ENCODE measurements at regions not wholly inside any gene's neighbourhood (a gene's known extent, or its start where the extent isn't known, plus 50 kb on each side); places are given as distances from the start of the nearest gene placed in this dataset.

- no peak for TF ChIP-seq GLIS3 (CRISPR knock-in tag; IDR thresholded peaks at IDR 0.05)
- no peak for TF ChIP-seq POU6F1 (CRISPR knock-in tag; IDR thresholded peaks at IDR 0.05; ENCODE audit: borderline replicate concordance, low read depth)
- TF ChIP-seq ZC3H10 (CRISPR knock-in tag; IDR thresholded peaks at IDR 0.05) = no peak
- no peak for TF ChIP-seq TOX (CRISPR knock-in tag; IDR thresholded peaks at IDR 0.05; ENCODE audit: borderline replicate concordance)
- no peak for TF ChIP-seq ZNF565 (CRISPR knock-in tag; conservative IDR thresholded peaks at IDR 0.05; ENCODE audit: low read depth)
Measured at GRCh38 chr10:64271508-64271907, 750.3 kb downstream of the REEP3 start (continued).

- no peak for ATAC-seq
- TF ChIP-seq, protein P1, sequence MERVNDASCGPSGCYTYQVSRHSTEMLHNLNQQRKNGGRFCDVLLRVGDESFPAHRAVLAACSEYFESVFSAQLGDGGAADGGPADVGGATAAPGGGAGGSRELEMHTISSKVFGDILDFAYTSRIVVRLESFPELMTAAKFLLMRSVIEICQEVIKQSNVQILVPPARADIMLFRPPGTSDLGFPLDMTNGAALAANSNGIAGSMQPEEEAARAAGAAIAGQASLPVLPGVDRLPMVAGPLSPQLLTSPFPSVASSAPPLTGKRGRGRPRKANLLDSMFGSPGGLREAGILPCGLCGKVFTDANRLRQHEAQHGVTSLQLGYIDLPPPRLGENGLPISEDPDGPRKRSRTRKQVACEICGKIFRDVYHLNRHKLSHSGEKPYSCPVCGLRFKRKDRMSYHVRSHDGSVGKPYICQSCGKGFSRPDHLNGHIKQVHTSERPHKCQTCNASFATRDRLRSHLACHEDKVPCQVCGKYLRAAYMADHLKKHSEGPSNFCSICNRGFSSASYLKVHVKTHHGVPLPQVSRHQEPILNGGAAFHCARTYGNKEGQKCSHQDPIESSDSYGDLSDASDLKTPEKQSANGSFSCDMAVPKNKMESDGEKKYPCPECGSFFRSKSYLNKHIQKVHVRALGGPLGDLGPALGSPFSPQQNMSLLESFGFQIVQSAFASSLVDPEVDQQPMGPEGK (CRISPR knock-in tag; IDR thresholded peaks at IDR 0.05; ENCODE audit: borderline replicate concordance) = no peak
- no peak for TF ChIP-seq ZNF8 (CRISPR knock-in tag; IDR thresholded peaks at IDR 0.05)
Measured at GRCh38 chr10:64271983-64272382, 750.8 kb downstream of the REEP3 start.

DNA sequence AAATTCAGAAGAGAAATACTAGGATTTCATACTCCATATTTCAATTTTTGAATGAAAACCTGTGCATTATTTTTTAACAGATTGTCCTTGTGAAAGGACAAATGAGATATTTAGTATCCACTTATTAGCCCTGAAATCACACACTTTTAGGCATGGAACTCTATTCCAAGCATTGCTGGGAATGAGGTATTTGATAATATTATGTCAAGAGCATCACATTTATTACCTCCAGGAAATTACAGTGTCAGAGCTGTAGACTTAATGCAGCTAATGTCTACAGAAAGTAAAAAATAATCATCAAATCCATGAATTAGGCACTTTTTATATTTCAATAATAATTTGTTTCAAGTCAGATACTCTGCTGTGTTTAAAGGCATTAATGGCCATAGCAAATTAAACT is 753.8 kb downstream of the REEP3 start:
- no peak for ATAC-seq
- TF ChIP-seq OSR1 (CRISPR knock-in tag; IDR thresholded peaks at IDR 0.05) = no peak
- no peak for TF ChIP-seq CSDC2 (CRISPR knock-in tag; IDR thresholded peaks at IDR 0.05)

DNA sequence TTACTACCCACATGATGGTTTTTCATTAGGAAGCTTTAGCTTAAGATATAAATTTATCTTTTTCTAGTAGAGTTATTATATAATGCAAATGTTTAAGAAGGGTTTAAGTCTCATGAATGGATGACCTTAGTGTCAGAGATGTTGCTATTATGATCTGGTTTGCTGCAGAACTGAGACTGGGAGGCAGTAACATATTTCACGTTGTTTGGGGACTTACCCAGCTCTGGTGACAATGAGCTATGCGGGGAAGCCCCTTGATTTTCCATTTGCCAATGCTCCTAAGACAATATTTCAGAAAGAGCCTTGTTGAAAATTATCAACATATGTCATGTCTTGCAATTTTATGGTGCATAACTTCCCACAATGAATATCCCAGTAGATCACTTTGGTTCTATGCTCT is 754.6 kb downstream of the REEP3 start:
- ATAC-seq = no peak
- no peak for TF ChIP-seq CREB5 (CRISPR knock-in tag; IDR thresholded peaks at IDR 0.05; ENCODE audit: low read depth)
- TF ChIP-seq ZNF70 (CRISPR knock-in tag; IDR thresholded peaks at IDR 0.05) = no peak
- TF ChIP-seq GLIS3 (CRISPR knock-in tag; IDR thresholded peaks at IDR 0.05) = no peak
- no peak for TF ChIP-seq RARB (CRISPR knock-in tag; IDR thresholded peaks at IDR 0.05)
- TF ChIP-seq ZFP3 (CRISPR knock-in tag; IDR thresholded peaks at IDR 0.05) = no peak
- TF ChIP-seq ESRRG (CRISPR knock-in tag; IDR thresholded peaks at IDR 0.05) = no peak
- TF ChIP-seq POU6F1 (CRISPR knock-in tag; IDR thresholded peaks at IDR 0.05; ENCODE audit: borderline replicate concordance, low read depth) = no peak
- TF ChIP-seq, protein P2, sequence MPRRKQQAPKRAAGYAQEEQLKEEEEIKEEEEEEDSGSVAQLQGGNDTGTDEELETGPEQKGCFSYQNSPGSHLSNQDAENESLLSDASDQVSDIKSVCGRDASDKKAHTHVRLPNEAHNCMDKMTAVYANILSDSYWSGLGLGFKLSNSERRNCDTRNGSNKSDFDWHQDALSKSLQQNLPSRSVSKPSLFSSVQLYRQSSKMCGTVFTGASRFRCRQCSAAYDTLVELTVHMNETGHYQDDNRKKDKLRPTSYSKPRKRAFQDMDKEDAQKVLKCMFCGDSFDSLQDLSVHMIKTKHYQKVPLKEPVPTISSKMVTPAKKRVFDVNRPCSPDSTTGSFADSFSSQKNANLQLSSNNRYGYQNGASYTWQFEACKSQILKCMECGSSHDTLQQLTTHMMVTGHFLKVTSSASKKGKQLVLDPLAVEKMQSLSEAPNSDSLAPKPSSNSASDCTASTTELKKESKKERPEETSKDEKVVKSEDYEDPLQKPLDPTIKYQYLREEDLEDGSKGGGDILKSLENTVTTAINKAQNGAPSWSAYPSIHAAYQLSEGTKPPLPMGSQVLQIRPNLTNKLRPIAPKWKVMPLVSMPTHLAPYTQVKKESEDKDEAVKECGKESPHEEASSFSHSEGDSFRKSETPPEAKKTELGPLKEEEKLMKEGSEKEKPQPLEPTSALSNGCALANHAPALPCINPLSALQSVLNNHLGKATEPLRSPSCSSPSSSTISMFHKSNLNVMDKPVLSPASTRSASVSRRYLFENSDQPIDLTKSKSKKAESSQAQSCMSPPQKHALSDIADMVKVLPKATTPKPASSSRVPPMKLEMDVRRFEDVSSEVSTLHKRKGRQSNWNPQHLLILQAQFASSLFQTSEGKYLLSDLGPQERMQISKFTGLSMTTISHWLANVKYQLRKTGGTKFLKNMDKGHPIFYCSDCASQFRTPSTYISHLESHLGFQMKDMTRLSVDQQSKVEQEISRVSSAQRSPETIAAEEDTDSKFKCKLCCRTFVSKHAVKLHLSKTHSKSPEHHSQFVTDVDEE (CRISPR knock-in tag; IDR thresholded peaks at IDR 0.05) = no peak
- TF ChIP-seq, protein P3, sequence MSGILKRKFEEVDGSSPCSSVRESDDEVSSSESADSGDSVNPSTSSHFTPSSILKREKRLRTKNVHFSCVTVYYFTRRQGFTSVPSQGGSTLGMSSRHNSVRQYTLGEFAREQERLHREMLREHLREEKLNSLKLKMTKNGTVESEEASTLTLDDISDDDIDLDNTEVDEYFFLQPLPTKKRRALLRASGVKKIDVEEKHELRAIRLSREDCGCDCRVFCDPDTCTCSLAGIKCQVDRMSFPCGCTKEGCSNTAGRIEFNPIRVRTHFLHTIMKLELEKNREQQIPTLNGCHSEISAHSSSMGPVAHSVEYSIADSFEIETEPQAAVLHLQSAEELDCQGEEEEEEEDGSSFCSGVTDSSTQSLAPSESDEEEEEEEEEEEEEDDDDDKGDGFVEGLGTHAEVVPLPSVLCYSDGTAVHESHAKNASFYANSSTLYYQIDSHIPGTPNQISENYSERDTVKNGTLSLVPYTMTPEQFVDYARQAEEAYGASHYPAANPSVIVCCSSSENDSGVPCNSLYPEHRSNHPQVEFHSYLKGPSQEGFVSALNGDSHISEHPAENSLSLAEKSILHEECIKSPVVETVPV (CRISPR knock-in tag; IDR thresholded peaks at IDR 0.05) = no peak
- no peak for TF ChIP-seq TOX (CRISPR knock-in tag; IDR thresholded peaks at IDR 0.05; ENCODE audit: borderline replicate concordance)
- TF ChIP-seq SNAI2 (CRISPR knock-in tag; IDR thresholded peaks at IDR 0.05) = no peak
- no peak for TF ChIP-seq ISL1 (CRISPR knock-in tag; IDR thresholded peaks at IDR 0.05)
- no peak for TF ChIP-seq CSDC2 (CRISPR knock-in tag; IDR thresholded peaks at IDR 0.05)
- TF ChIP-seq OSR1 (CRISPR knock-in tag; IDR thresholded peaks at IDR 0.05) = no peak
- TF ChIP-seq PPARA (CRISPR knock-in tag; IDR thresholded peaks at IDR 0.05; ENCODE audit: borderline replicate concordance) = no peak
